HCEC 1CT (cell line): ENCODE measurements at regions not wholly inside any gene's neighbourhood (a gene's known extent, or its start where the extent isn't known, plus 50 kb on each side); places are given as distances from the start of the nearest gene placed in this dataset.

Source experiments
- DNase-seq: peaks from one replicate; pipeline ENCODE4 v3.0.0-alpha.2; 2017

GRCh38 chr16:52633230-52633629 is 86.3 kb upstream of the TOX3 start:
- no peak for DNase-seq

DNA sequence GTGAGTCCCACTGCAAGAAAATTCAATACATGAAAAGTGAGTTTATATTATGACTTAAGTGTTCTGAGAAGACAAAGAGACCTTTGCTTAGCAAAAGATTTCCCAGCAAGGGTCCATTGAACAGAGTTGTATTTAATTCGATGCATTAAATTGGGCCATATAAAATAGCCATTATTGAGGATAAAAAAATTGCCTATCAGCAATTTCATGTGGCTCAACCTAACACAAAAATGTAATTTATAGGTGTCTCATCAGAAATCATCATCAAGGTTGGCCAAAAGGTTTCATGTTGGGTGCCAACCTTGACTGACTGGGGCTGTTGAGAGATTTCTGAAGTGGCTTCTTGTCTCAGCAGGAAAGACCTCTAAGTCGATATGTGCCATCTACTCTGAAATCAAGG is 84.8 kb upstream of the TOX3 start:
- DNase-seq = no peak

GRCh38 chr16:52630711-52631110 is 83.8 kb upstream of the TOX3 start:
- no peak for DNase-seq

GRCh38 chr16:52629296-52629695 is 82.4 kb upstream of the TOX3 start:
- no peak for DNase-seq

DNA sequence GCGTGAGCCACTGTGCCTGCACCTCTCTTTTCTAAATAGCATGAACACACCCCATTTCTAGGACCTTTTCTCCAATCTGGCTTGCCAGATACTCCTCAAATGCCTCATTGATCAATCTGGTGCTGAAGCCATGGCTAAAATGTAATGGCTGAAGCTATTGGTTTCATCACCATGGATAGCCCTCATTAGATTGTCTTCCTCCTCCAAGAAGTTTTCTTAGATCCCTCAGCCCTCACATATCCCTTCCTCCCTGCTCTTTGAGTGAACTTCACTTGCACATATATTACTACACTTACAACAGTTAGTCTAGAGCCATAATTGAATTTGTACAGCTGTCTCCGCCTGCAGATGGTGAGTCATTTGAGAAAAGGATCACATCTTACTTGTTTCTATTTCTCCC is 77.9 kb upstream of the TOX3 start:
- no peak for DNase-seq

DNA sequence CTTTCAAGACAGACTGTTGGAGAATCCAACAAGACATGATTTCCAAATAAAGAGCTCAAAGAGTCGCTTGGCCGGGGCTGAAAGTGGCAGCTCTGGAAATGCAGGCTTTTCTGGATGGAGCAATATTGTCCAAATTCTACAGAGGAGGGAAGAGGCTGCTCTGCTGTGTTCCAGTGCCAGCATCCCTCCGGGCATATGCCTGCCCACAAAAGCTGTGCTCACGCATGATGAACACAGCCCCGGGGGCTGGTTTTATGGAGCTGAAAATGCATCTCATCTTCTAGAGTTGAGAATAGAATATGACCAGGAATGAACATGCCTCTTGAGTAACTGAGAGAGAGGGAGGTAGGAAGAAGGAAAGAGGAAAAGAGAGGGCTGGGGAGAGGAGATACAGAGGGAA is 74.7 kb upstream of the TOX3 start:
- no peak for DNase-seq

GRCh38 chr16:52618753-52619497 is 72.0 kb upstream of the TOX3 start:
- DNase-seq = no peak

DNA sequence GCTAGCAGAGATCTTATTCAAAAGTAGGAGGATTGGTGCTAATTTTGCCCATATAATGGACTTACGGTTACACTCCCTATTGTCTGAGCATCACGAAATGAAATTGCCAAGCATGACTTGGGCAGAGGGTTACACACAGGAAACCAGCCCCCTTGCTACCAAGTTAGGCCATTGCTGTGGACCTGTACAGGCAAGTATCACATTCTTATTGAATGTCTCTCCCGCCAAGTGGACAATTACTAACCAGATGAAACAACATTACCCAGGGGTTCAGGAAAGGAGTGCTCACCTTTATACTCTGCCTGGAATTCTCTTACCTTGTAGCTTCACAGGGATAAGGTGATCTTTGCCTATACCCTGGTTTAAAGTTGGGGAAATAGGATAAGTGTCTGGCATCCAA is 70.6 kb upstream of the TOX3 start:
- no peak for DNase-seq

DNA sequence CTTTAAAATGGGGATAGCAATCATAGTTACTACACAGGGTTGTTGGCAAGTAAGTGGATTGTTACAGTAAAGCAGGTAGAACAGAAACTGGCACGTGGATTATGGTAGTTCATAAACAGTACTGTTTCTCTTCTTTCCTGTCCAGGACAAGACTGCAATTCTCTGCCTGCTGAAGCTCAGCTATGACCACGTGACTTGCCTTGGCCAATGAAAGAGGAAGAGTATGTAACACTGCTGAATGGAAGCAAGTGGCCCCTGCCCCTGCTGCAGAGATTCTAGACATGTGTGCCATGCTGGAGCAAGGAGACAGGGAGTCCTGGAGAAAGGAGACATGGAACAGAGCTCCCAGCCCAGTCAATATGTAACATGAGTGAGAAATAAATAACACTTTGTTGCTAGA is 66.6 kb upstream of the TOX3 start:
- no peak for DNase-seq

GRCh38 chr16:52611817-52612673 is 65.1 kb upstream of the TOX3 start:
- no peak for DNase-seq

DNA sequence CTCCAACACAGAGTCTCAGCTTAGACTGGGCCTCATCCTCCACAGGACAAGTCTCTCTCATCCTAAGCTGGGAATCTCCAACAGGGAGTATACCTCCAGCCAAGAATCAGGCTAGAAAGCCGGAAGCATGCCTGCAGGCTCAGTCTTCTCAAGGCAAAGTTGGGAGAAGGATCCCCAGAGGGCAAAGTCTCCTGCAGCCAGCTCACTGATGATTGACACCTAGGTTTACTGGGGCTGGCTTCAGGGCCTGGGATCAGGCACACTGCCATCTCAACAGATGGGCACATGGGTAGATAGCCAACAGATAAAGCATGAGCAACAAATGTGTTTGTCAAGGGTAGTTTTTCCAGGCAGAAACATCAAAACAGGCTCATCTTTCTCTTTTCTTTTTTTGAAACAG is 56.1 kb upstream of the TOX3 start:
- DNase-seq = no peak

DNA sequence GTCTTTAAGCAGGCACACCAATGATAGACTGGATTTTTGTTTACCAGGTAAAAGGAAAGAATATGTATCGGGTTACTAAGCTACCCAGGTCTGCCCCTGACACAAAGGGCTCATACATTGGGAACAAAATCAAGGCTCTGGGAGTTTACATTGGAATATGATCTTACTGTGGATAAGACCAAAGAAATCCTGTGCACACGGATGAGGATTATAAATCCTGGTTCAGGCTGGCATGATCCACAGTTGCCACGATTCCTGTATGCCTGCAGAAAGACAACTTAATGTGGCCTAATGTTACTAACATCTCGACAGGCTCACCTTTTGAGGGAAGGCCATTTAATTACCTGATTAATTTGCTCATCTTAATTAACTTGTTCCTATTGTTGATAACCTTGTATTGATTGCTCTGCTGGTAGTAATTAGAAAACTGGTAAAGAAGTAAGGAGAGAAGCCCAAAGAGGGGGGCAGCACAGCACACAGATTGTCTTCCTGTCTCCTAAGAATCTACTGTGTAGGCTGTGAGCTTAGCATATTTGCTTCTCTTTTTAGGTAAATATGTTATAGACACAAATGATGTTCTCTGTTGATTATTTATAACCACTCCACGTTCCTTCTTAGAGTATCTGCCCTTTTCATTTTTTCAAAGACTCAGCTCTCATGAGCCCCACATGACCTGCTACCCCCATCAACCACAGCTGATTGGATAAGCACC is 51.0 kb upstream of the TOX3 start:
- DNase-seq = no peak

GRCh38 chr16:52597073-52597771 is 50.3 kb upstream of the TOX3 start:
- DNase-seq = no peak
